ENCODE measurements at regions not wholly inside any gene's neighbourhood (a gene's known extent, or its start where the extent isn't known, plus 50 kb on each side); places are given as distances from the start of the nearest gene placed in this dataset.

- no peak for DNase-seq (ENCODE audit: low read depth in 3 of 3, low spot score in 1 of 3)
Measured at GRCh38 chr1:208825300-208825699, 581.1 kb upstream of the PLXNA2 start.

GRCh38 chr1:208829595-208829994 lies 585.4 kb upstream of the PLXNA2 start:
- DNase-seq (ENCODE audit: low read depth in 3 of 3, low spot score in 1 of 3), result no peak

- no peak for DNase-seq (ENCODE audit: low read depth in 3 of 3, low spot score in 1 of 3)
Measured at GRCh38 chr1:208834381-208835096, 590.4 kb upstream of the PLXNA2 start.

- no peak for DNase-seq (ENCODE audit: low read depth in 3 of 3, low spot score in 1 of 3)
Measured at GRCh38 chr1:208835097-208835463, 590.9 kb upstream of the PLXNA2 start.

- DNase-seq (ENCODE audit: low read depth in 3 of 3, low spot score in 1 of 3), result no peak
Measured at GRCh38 chr1:208835781-208836180, 591.6 kb upstream of the PLXNA2 start.

GRCh38 chr1:208837242-208837641 lies 593.1 kb upstream of the PLXNA2 start:
- DNase-seq (ENCODE audit: low read depth in 3 of 3, low spot score in 1 of 3), result no peak

GRCh38 chr1:208841436-208841835 lies 597.3 kb upstream of the PLXNA2 start:
- DNase-seq (ENCODE audit: low read depth in 3 of 3, low spot score in 1 of 3), result no peak

- DNase-seq (ENCODE audit: low read depth in 3 of 3, low spot score in 1 of 3), result no peak
Measured at GRCh38 chr1:208842451-208842850, 598.3 kb upstream of the PLXNA2 start.

GRCh38 chr1:208844158-208844557 lies 600.0 kb upstream of the PLXNA2 start:
- no peak for DNase-seq (ENCODE audit: low read depth in 3 of 3, low spot score in 1 of 3)

- no peak for DNase-seq (ENCODE audit: low read depth in 3 of 3, low spot score in 1 of 3)
Measured at GRCh38 chr1:208848854-208849253, 604.7 kb upstream of the PLXNA2 start.

- DNase-seq (ENCODE audit: low read depth in 3 of 3, low spot score in 1 of 3), result no peak
Measured at GRCh38 chr1:208850442-208850841, 606.3 kb upstream of the PLXNA2 start.

GRCh38 chr1:208851366-208851765 lies 607.2 kb upstream of the PLXNA2 start:
- DNase-seq (ENCODE audit: low read depth in 3 of 3, low spot score in 1 of 3), result no peak

- no peak for DNase-seq (ENCODE audit: low read depth in 3 of 3, low spot score in 1 of 3)
Measured at GRCh38 chr1:208852911-208853310, 608.7 kb upstream of the PLXNA2 start.

- no peak for DNase-seq (ENCODE audit: low read depth in 3 of 3, low spot score in 1 of 3)
Measured at GRCh38 chr1:208855403-208855802, 611.2 kb upstream of the PLXNA2 start.

GRCh38 chr1:208857465-208857864 lies 613.3 kb upstream of the PLXNA2 start:
- DNase-seq (ENCODE audit: low read depth in 3 of 3, low spot score in 1 of 3), result no peak

GRCh38 chr1:208858738-208859137 lies 614.6 kb upstream of the PLXNA2 start:
- no peak for DNase-seq (ENCODE audit: low read depth in 3 of 3, low spot score in 1 of 3)

- no peak for DNase-seq (ENCODE audit: low read depth in 3 of 3, low spot score in 1 of 3)
Measured at GRCh38 chr1:208864366-208864965, 620.3 kb upstream of the PLXNA2 start.

GRCh38 chr1:208866386-208866955 lies 622.3 kb upstream of the PLXNA2 start:
- DNase-seq (ENCODE audit: low read depth in 3 of 3, low spot score in 1 of 3), result no peak

GRCh38 chr1:208868554-208868953 lies 624.4 kb upstream of the PLXNA2 start:
- no peak for DNase-seq (ENCODE audit: low read depth in 3 of 3, low spot score in 1 of 3)

- DNase-seq (ENCODE audit: low read depth in 3 of 3, low spot score in 1 of 3), result no peak
Measured at GRCh38 chr1:208874915-208875314, 630.7 kb upstream of the PLXNA2 start.

GRCh38 chr1:208879022-208879421 lies 634.8 kb upstream of the PLXNA2 start:
- DNase-seq (ENCODE audit: low read depth in 3 of 3, low spot score in 1 of 3), result no peak

- no peak for DNase-seq (ENCODE audit: low read depth in 3 of 3, low spot score in 1 of 3)
Measured at GRCh38 chr1:208880433-208881100, 636.4 kb upstream of the PLXNA2 start.

Data from stimulated activated CD4-positive, alpha-beta T cell treated with anti-CD3 and anti-CD28 coated beads, TNF-alpha, amount 100 ng/mL, for 1 hour (primary cell).